Stomach smooth muscle (tissue), 2 donors: ENCODE measurements at regions not wholly inside any gene's neighbourhood (a gene's known extent, or its start where the extent isn't known, plus 50 kb on each side); places are given as distances from the start of the nearest gene placed in this dataset.

ENCODE experiments used
- H3K27ac ChIP-seq: one replicate; pipeline ENCODE4 v1.7.0; 2013; ENCODE audit warnings: mild to moderate bottlenecking, low read length, inconsistent platforms
- H3K27me3 ChIP-seq, 2 donors: one replicate each; pipeline ENCODE4 v1.7.0; 2013; ENCODE audit warnings: low read length in 2 of 2; ENCODE audit not compliant: insufficient read depth in 2 of 2, control insufficient read depth in 1 of 2
- H3K36me3 ChIP-seq, 2 donors: one replicate each; pipeline ENCODE4 v1.7.0; 2013; ENCODE audit warnings: low read length in 2 of 2; ENCODE audit not compliant: control insufficient read depth in 2 of 2, insufficient read depth in 2 of 2
- H3K4me1 ChIP-seq: one replicate; pipeline ENCODE4 v1.7.0; 2013; ENCODE audit warnings: low read length; ENCODE audit not compliant: control insufficient read depth, insufficient read depth
- H3K4me3 ChIP-seq, 2 donors: one replicate each; pipeline ENCODE4 v1.7.0; 2013; ENCODE audit warnings: low read length in 2 of 2
- H3K9ac ChIP-seq, 2 donors: one replicate each; pipeline ENCODE4 v1.7.0; 2013; ENCODE audit warnings: low read length in 2 of 2, mild to moderate bottlenecking in 1 of 2
- H3K9me3 ChIP-seq, 2 donors: one replicate each; pipeline ENCODE4 v1.7.0; 2013; ENCODE audit warnings: low read length in 2 of 2; ENCODE audit not compliant: control insufficient read depth in 2 of 2
- donor health status: healthy.
- donor health status: Pancreatic carcinoma.

DNA sequence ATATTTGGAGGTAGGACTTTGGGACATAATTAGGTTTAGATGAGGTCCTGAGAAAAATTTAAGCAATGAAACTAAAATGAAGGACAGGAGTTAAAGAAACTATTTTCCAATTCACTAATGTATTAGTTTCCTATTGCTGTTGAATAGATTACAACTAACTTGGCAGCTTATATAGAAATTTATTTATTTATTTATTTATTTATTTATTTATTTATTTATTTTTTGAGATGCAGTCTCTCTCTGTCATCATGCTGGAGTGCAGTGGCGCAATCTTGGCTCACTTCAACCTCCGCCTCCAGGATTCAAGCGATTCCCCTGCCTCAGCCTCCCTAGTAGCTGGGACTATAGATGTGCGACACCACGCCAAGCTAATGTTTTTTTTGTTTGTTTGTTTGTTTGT lies 182.4 kb upstream of the ADCY2 start:
- no peak overlapping the region for H3K9ac ChIP-seq
- H3K27me3 ChIP-seq, result no peaks in the 10 kb centered on the region
- no peak overlapping the region for H3K27ac ChIP-seq
- H3K4me3 ChIP-seq, result no peak overlapping the region
- H3K36me3 ChIP-seq, result no peaks in the 10 kb centered on the region
- no peaks in the 10 kb centered on the region for H3K4me1 ChIP-seq
- no peaks in the 10 kb centered on the region for H3K9me3 ChIP-seq

DNA sequence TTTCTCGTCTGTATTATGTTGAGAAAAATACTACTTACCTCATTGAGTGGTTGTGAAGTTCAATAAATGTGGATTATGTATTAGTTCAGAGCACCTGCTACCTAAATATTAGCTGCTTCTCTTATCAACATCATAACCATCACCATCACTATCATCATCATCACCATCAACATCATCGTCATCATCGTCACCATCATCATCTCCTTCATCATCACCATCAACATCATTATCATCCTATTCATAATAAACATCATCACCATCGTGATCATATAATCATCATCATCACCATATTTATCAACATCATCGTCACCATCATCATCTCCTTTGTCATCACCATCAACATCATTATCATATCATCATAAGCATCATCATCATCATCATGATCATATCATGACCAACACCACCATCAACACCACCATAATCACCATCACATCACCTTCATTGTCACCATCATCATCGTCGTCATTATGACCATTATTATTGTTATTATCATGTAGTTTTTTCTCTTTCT lies 181.0 kb upstream of the ADCY2 start:
- Histone ChIP-seq H3K9me3 (no peaks in the 10 kb centered on the region), H3K36me3 (no peaks in the 10 kb centered on the region), H3K4me3 (no peak overlapping the region), H3K4me1 (no peaks in the 10 kb centered on the region), H3K27me3 (no peaks in the 10 kb centered on the region), H3K27ac (no peak overlapping the region), H3K9ac (no peak overlapping the region)

DNA sequence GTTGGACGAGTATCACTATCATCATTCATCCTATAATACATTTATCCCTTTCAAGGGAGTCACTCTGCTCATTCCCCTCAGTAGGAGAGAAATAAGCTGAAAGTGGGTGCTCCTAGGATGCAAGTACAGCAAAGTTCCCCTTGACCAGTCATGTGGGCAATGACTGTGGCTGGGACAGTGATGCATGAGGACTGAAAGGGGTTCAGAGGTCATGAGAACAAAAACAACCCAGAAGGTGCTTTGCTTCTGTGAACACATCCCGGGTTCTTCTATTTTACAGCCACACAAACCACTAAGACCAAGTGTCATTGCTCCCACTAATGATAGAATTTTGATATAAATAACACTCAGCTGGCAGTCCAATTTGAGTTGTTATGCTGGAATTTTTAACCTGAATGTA lies 177.8 kb upstream of the ADCY2 start:
- no peak overlapping the region for H3K4me3 ChIP-seq
- no peak overlapping the region for H3K27ac ChIP-seq
- no peaks in the 10 kb centered on the region for H3K9me3 ChIP-seq
- no peaks in the 10 kb centered on the region for H3K36me3 ChIP-seq
- H3K4me1 ChIP-seq, result no peaks in the 10 kb centered on the region
- H3K27me3 ChIP-seq, result no peaks in the 10 kb centered on the region
- H3K9ac ChIP-seq, result no peak overlapping the region

DNA sequence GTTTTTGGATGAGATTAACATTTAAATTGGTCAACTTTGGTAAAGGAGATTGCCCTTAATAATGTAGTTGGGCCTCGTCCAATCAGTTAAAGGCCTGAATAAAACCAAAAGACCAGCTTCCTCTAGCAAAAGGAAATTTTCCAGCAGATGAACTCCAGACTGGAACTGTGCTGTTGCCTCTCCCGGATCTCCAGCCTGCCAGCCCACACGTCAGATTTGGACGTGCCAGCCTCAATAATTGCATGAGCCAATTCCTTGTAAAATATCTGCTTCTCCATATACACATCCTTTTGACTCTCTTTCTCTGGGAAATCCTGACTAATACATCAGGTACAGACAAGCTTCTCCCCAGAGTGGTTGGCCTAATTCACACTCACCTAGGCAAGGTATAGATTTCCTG lies 175.8 kb upstream of the ADCY2 start:
- Histone ChIP-seq H3K9ac (no peak overlapping the region), H3K4me1 (no peaks in the 10 kb centered on the region), H3K27me3 (no peaks in the 10 kb centered on the region), H3K4me3 (no peak overlapping the region), H3K36me3 (no peaks in the 10 kb centered on the region), H3K9me3 (no peaks in the 10 kb centered on the region), H3K27ac (no peak overlapping the region)

DNA sequence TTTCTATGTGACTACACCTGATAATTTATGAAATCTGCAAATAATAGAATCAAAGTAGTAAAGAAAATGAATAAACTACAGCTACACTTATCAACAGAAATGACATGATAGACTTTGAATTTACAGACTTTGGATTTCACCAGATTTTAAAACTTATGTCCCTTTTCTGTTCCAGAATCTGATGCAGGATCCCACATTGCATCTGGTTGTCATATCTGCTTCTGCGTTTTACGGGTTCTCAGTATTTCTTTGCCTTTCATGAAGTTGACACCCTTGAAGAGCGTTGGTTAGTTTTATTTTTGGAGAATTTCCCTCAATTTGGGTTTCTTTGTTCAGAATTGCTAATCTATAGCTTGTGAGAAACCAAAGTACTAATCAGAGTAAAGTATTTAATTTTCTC lies 174.9 kb upstream of the ADCY2 start:
- H3K36me3 ChIP-seq, result no peaks in the 10 kb centered on the region
- H3K9ac ChIP-seq, result no peak overlapping the region
- no peak overlapping the region for H3K27ac ChIP-seq
- no peaks in the 10 kb centered on the region for H3K27me3 ChIP-seq
- no peak overlapping the region for H3K4me3 ChIP-seq
- H3K9me3 ChIP-seq, result no peaks in the 10 kb centered on the region
- no peaks in the 10 kb centered on the region for H3K4me1 ChIP-seq

DNA sequence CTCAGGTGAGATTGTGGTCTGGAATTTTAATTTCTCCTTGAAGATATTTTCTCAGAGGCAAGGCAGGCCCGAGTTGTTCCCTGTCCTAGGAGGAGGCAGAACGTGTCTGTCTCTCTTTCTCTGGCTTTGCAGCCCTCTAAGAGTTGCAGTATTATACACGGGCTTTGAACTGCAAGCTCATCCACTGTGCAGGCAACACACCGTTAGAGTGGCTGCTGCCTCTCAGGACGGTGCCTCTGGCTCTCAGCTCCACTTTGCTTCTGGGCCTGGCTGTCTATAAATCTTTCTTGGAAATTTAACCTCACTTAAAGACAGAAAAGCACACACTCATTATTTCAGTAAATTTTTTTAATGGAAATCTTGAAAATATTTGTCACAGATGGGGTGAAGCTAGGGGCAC lies 170.1 kb upstream of the ADCY2 start:
- H3K27ac ChIP-seq, result no peak overlapping the region
- no peaks in the 10 kb centered on the region for H3K4me1 ChIP-seq
- peaks cover 0 to 6% of the 10 kb centered on the region in 2 donors for H3K9me3 ChIP-seq
- H3K27me3 ChIP-seq, result no peaks in the 10 kb centered on the region
- H3K36me3 ChIP-seq, result no peaks in the 10 kb centered on the region
- no peak overlapping the region for H3K4me3 ChIP-seq
- no peak overlapping the region for H3K9ac ChIP-seq

DNA sequence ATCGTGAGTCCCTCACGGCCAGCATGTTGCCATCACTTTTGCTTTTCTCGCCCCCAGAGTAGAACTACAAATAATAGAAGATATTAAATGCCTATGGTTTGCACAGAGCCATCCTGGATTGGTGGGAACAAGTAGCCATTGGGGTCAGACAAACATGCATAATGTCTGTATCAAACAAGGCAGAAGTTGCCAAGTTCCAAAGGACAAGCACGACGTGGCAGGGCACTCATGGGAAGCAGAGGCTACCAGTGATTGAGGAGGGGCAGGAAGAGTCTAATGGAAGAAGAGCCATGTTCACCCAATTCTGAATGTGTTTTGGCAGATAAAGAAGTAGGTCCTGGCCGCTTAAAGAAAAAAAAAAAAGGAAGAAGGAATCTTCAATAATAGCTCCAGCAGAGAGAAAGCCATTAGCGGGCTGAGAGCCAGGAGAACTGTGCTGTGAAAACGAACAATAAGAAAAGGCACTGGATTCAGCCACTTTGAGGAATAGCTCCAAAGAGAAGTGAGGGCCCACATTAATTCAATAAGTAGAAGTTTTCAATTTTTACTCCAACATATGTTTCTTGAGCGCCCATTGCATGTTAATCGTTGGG lies 153.7 kb upstream of the ADCY2 start:
- no peak overlapping the region for H3K27ac ChIP-seq
- H3K9ac ChIP-seq, result no peak overlapping the region
- no peaks in the 10 kb centered on the region for H3K36me3 ChIP-seq
- no peaks in the 10 kb centered on the region for H3K27me3 ChIP-seq
- no peaks in the 10 kb centered on the region for H3K4me1 ChIP-seq
- H3K4me3 ChIP-seq, result no peak overlapping the region
- no peaks in the 10 kb centered on the region for H3K9me3 ChIP-seq

DNA sequence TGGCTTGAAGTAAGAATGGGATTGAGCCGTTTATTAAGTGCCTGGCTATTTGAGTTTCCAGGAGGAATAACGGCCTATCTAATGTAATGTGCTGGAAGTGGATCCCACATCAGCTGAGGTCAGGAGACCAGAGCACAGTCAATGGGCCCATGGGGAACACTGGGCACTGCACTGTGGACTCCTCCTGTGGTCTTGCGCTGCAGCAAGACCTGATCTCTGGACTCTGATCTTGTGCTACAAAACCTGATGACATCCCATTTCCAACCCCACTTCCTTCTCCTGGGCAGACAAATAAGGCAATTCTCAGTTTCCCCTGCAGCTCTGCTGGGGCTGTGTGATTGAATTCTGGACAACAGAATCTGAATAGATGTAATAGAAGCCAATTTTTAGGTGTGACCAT lies 151.7 kb upstream of the ADCY2 start:
- Histone ChIP-seq H3K4me1 (no peaks in the 10 kb centered on the region), H3K27me3 (no peaks in the 10 kb centered on the region), H3K36me3 (no peaks in the 10 kb centered on the region), H3K9me3 (no peaks in the 10 kb centered on the region), H3K27ac (no peak overlapping the region), H3K4me3 (no peak overlapping the region), H3K9ac (no peak overlapping the region)

DNA sequence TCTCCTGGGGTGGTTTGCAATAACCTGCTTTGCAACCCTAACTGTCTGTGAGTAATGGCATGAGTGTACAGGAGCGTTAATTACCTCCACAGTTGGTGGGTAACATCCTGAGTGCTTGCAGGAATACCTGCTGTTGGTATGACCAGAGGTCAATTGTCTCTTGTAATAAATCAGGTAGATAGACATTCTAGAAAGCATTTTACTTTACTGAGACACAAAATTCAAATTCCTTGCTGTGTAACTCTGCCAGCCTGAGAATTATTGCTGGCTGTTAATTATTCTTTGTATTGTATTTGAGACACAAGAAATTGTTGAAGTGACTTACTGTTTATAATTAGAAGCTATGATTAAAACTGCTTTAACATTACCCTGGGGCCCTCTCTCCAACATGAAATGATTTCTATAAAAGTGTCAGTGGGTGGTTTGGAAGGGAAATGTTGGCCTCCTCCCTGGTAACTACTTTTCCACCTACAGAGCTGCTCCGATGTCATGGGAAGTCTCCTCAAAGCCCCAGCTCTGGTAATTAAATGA lies 150.8 kb upstream of the ADCY2 start:
- no peak overlapping the region for H3K4me3 ChIP-seq
- H3K36me3 ChIP-seq, result no peaks in the 10 kb centered on the region
- H3K4me1 ChIP-seq, result no peaks in the 10 kb centered on the region
- H3K9me3 ChIP-seq, result no peaks in the 10 kb centered on the region
- H3K9ac ChIP-seq, result no peak overlapping the region
- no peak overlapping the region for H3K27ac ChIP-seq
- H3K27me3 ChIP-seq, result no peaks in the 10 kb centered on the region

DNA sequence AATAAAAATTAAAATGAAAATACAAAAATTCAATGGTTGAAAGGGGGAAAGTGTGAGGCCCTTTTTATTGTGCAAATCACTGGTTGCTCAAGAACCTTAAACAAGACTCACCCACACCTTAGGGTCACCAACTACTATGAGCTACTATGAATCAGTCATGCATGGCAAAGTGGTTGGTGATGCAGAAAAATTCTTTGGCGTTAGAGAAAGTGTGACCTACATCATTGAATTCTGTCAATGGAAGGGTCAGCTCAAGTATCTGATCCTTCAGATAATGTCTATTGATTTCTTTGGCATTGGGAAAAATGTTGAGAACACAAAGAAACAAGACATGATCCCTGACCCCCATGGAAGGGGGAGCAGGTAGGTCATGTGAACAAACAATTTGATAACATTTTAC lies 149.7 kb upstream of the ADCY2 start:
- H3K9me3 ChIP-seq, result no peaks in the 10 kb centered on the region
- H3K9ac ChIP-seq, result no peak overlapping the region
- H3K27me3 ChIP-seq, result no peaks in the 10 kb centered on the region
- H3K36me3 ChIP-seq, result no peaks in the 10 kb centered on the region
- no peaks in the 10 kb centered on the region for H3K4me1 ChIP-seq
- no peak overlapping the region for H3K27ac ChIP-seq
- H3K4me3 ChIP-seq, result no peak overlapping the region

DNA sequence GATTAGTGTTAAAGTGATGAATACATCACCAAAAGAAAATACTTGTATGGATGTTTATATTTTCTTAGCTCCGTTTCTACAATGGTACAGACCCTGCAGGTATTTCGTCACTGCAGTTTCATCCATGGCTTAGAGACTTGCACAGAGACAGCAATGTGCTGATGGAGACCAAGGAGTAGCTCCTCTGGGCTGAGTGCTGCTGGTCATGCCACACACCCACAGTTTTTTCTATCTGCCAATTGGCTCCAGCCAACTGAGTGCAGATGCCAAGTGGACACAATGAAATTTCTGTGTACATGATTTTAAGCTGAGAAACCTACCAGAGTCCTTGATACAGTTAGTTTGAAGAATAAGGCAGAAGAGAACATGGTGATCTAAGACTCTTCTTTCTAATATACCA lies 145.9 kb upstream of the ADCY2 start:
- Histone ChIP-seq H3K27me3 (no peaks in the 10 kb centered on the region), H3K4me3 (no peak overlapping the region), H3K9ac (no peak overlapping the region), H3K9me3 (no peaks in the 10 kb centered on the region), H3K27ac (no peak overlapping the region), H3K36me3 (no peaks in the 10 kb centered on the region), H3K4me1 (no peaks in the 10 kb centered on the region)
